Ishikawa (cell line): ENCODE measurements at regions not wholly inside any gene's neighbourhood (a gene's known extent, or its start where the extent isn't known, plus 50 kb on each side); places are given as distances from the start of the nearest gene placed in this dataset.

Experiments used
- CEBPB ChIP-seq: IDR thresholded peaks from 2 replicates; pipeline ENCODE4 v1.6.1; 2012
- CREB1 ChIP-seq: IDR thresholded peaks from 2 replicates; pipeline ENCODE4 v1.6.1; 2012; ENCODE audit warnings: low read depth
- EGR1 ChIP-seq: IDR thresholded peaks from 2 replicates; pipeline ENCODE4 v1.6.1; 2012
- EP300 ChIP-seq: IDR thresholded peaks from 2 replicates; pipeline ENCODE4 v1.6.1; 2012; ENCODE audit warnings: borderline replicate concordance
- FOXM1 ChIP-seq: IDR thresholded peaks from 2 replicates; pipeline ENCODE4 v1.6.1; 2012; ENCODE audit warnings: low read depth, borderline replicate concordance
- NFIC ChIP-seq: IDR thresholded peaks from 2 replicates; pipeline ENCODE4 v1.6.1; 2012
- RAD21 ChIP-seq: IDR thresholded peaks from 2 replicates; pipeline ENCODE4 v1.6.1; 2012; ENCODE audit warnings: low read depth
- TAF1 ChIP-seq: IDR thresholded peaks from 2 replicates; pipeline ENCODE4 v1.6.1; 2012; ENCODE audit warnings: low read depth, mild to moderate bottlenecking
- TCF12 ChIP-seq: IDR thresholded peaks from 2 replicates; pipeline ENCODE4 v1.6.1; 2012; ENCODE audit warnings: low read depth
- TEAD4 ChIP-seq: IDR thresholded peaks from 2 replicates; pipeline ENCODE4 v1.6.1; 2012
- YY1 ChIP-seq: IDR thresholded peaks from 2 replicates; pipeline ENCODE4 v1.6.1; 2012; ENCODE audit warnings: low read depth
- ZBTB7A ChIP-seq: IDR thresholded peaks from 2 replicates; pipeline ENCODE4 v1.6.1; 2012; ENCODE audit warnings: low read depth
- TF ChIP-seq, protein P1 (sequence below): IDR thresholded peaks from 2 replicates; pipeline ENCODE4 v1.6.1; 2012
- TF ChIP-seq, protein P2 (sequence below): IDR thresholded peaks from 2 replicates; pipeline ENCODE4 v1.6.1; 2012
- TF ChIP-seq, protein P3 (sequence below): IDR thresholded peaks from 2 replicates; pipeline ENCODE4 v1.6.1; 2012; ENCODE audit warnings: low read depth, mild to moderate bottlenecking

DNA sequence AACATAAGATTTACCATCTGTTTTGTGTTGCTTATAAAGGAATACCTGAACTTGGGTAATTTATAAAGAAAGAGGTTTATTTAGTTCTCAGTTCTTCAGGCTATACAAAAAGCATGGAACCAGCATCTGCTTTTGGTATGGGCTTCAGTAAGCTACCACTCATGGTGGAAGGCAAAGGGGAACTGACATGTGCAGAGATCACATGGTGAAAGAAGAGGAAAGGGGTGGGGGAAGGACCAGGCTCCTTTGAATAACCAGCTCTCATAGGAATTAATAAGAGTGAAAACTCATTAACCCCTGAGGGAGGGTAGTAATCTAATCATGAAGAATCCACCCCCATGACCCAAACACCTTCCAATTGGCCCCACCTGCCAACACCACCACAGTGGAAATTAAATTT lies 89.5 kb upstream of the TMEM170B start:
- TF ChIP-seq YY1 (no peak), EP300 (no peak), TCF12 (no peak), CREB1 (no peak), EGR1 (no peak), NFIC (no peak), RAD21 (no peak), FOXM1 (no peak), CEBPB (no peak), TEAD4 (no peak), ZBTB7A (no peak), TAF1 (no peak)
- TF ChIP-seq, protein P1, sequence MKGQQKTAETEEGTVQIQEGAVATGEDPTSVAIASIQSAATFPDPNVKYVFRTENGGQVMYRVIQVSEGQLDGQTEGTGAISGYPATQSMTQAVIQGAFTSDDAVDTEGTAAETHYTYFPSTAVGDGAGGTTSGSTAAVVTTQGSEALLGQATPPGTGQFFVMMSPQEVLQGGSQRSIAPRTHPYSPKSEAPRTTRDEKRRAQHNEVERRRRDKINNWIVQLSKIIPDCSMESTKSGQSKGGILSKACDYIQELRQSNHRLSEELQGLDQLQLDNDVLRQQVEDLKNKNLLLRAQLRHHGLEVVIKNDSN = no peak
- TF ChIP-seq, protein P2, sequence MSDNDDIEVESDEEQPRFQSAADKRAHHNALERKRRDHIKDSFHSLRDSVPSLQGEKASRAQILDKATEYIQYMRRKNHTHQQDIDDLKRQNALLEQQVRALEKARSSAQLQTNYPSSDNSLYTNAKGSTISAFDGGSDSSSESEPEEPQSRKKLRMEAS = no peak
- TF ChIP-seq, protein P3, sequence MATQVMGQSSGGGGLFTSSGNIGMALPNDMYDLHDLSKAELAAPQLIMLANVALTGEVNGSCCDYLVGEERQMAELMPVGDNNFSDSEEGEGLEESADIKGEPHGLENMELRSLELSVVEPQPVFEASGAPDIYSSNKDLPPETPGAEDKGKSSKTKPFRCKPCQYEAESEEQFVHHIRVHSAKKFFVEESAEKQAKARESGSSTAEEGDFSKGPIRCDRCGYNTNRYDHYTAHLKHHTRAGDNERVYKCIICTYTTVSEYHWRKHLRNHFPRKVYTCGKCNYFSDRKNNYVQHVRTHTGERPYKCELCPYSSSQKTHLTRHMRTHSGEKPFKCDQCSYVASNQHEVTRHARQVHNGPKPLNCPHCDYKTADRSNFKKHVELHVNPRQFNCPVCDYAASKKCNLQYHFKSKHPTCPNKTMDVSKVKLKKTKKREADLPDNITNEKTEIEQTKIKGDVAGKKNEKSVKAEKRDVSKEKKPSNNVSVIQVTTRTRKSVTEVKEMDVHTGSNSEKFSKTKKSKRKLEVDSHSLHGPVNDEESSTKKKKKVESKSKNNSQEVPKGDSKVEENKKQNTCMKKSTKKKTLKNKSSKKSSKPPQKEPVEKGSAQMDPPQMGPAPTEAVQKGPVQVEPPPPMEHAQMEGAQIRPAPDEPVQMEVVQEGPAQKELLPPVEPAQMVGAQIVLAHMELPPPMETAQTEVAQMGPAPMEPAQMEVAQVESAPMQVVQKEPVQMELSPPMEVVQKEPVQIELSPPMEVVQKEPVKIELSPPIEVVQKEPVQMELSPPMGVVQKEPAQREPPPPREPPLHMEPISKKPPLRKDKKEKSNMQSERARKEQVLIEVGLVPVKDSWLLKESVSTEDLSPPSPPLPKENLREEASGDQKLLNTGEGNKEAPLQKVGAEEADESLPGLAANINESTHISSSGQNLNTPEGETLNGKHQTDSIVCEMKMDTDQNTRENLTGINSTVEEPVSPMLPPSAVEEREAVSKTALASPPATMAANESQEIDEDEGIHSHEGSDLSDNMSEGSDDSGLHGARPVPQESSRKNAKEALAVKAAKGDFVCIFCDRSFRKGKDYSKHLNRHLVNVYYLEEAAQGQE = no peak

DNA sequence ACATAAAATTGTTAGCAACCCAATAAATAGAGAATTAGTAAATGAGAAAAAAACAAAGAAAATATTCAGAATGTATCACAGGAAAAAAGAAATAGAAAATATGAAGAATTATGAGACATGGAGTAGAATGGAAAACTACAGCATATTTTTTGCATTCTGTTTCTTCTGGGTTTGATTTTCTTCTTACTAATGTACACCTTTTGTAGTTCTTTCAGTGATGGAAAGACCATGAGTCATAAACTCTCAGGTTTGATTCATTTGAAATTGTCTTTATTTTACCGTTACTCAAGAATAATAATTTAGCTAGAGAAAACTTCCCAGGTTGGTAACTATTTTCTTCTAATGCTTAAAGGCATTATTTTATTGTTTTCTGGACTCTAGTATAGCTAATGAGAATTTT lies 90.3 kb upstream of the TMEM170B start:
- TF ChIP-seq CEBPB = no peak
- no peak for TF ChIP-seq NFIC
- TF ChIP-seq TEAD4 = no peak
- TF ChIP-seq EP300 = no peak
- no peak for TF ChIP-seq TAF1
- no peak for TF ChIP-seq TCF12
- TF ChIP-seq FOXM1 = no peak
- TF ChIP-seq RAD21 = no peak
- TF ChIP-seq YY1 = no peak
- TF ChIP-seq, protein P3 = no peak
- no peak for TF ChIP-seq CREB1
- no peak for TF ChIP-seq ZBTB7A
- TF ChIP-seq, protein P1 = no peak
- TF ChIP-seq, protein P2 = no peak
- no peak for TF ChIP-seq EGR1

DNA sequence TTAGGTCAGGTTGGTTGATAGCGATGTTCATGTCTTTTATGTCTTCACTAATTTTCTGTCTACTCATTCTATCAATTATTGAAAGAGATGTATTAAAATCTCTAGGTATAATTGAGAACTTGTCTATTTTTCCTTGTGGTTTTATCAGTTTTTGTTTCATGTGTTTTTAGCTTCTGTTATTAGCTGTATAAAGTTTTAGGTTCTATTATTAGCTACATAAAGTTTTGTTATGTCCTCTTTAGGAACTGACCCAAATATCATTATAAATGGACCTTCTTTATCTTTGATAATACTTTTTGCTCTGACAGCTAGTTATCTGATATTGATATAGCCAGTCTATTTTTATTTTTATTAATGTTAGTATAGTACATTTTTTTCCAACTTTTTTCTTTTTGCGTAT lies 92.4 kb upstream of the TMEM170B start:
- TF ChIP-seq, protein P2 = no peak

DNA sequence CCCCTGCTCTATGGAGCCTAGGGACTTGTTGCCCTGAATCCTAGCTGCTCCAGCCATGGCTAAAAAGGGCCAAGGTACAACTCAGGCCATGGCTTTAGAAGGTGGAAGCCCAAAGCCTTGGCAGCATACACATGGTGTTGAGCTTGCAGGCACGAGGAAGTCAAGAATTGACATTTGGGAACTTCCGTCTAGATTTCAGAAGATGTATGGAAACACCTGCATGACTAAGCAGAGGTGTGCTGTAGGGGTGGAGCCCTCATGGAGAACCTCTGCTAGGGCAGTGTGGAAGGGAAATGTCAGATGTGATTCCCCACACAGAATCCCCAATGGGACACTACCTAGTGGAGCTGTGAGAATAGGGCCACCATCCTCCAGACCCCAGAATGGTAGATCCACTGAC lies 95.1 kb upstream of the TMEM170B start:
- no peak for TF ChIP-seq TCF12
- no peak for TF ChIP-seq TAF1
- TF ChIP-seq, protein P1 = no peak
- TF ChIP-seq RAD21 = no peak
- TF ChIP-seq CEBPB = no peak
- no peak for TF ChIP-seq FOXM1

DNA sequence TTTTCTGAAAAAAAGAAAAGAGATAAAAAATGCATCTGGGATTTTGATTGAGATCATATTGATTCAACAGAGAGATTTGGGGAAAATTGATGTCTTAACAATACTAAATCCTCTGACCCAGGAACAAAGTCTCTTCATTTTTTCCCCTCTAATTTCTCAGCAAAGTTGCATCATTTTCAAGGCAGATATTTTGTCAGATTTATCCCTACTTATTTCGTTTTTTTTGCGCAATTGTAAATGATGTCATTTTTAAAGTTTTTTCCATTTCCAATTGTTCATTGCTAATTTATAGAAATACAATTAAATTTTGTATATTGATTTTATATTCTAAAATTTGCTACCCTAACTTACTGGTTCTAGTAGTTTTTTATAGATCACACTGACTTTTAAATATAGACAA lies 97.7 kb upstream of the TMEM170B start:
- TF ChIP-seq CREB1 = no peak
- no peak for TF ChIP-seq FOXM1
- TF ChIP-seq NFIC = no peak

DNA sequence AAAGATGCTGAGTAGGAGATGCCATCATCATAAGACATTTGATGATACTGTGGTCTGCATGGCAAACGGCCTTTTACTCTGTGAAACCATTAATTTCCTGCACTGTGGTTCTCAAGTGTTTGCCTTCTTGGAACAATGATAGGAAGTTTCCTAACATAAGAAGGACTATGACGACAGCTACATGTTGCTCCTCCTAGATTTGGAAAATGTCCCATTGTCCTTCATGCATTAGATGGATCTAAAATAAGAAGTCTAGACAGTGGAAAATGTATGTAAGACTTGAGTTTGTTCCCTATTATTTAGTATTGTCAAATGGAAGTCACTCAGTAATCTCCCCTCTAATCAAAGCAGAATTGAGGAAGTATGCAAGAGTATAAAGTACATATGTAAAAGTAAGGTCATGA lies 98.5 kb upstream of the TMEM170B start:
- TF ChIP-seq NFIC (0 out of 2 replicates have a peak, but pooled peaks have one; percentile 20), TCF12 (no peak), TAF1 (no peak), EP300 (0 out of 2 replicates have a peak, but pooled peaks have one; percentile 24)
- TF ChIP-seq, protein P1 = no peak
